ENCODE measurements at regions not wholly inside any gene's neighbourhood (a gene's known extent, or its start where the extent isn't known, plus 50 kb on each side); places are given as distances from the start of the nearest gene placed in this dataset.

- ATAC-seq (no peak), DNase-seq (no peak)
- Mint-ChIP-seq H3K4me1 (ENCODE audit: low read depth) (no peaks in the 10 kb centered on the region), H3K4me3 (no peak overlapping the region), H3K27me3 (peaks cover 16% of the 10 kb centered on the region), H3K9me3 (no peaks in the 10 kb centered on the region), H3K27ac (no peak overlapping the region), H3K36me3 (ENCODE audit: low read depth) (no peaks in the 10 kb centered on the region)
- TF ChIP-seq CTCF (IDR thresholded peaks at IDR 0.05) = no peak
- ChIA-PET POLR2A (interaction anchor here (0.6 kb wide), 1 partner anchor 803 kb away, joined by 3 read pairs; no protein-coding TSS in a partner anchor), CTCF (no interaction called here)
- intact Hi-C loops (cut with micrococcal nuclease) = no loop called here
These were observed 60.5 kb upstream of the GAS1 start for GRCh38 chr9:87007711-87008366.

- no peak overlapping the region for H3K4me3 Mint-ChIP-seq
- no peak for ATAC-seq
- H3K4me1 Mint-ChIP-seq (ENCODE audit: low read depth) = no peaks in the 10 kb centered on the region
- H3K27me3 Mint-ChIP-seq = peaks cover 11% of the 10 kb centered on the region
- no peak for DNase-seq
- H3K36me3 Mint-ChIP-seq (ENCODE audit: low read depth) = no peaks in the 10 kb centered on the region
- ChIA-PET CTCF (no interaction called here), POLR2A (no interaction called here)
- no peak for TF ChIP-seq CTCF (IDR thresholded peaks at IDR 0.05)
- intact Hi-C loops (cut with micrococcal nuclease) = no loop called here
- H3K27ac Mint-ChIP-seq = no peak overlapping the region
- H3K9me3 Mint-ChIP-seq = no peaks in the 10 kb centered on the region
These were observed 61.4 kb upstream of the GAS1 start for GRCh38 chr9:87008667-87009066.

GRCh38 chr9:87010626-87011025 is 63.3 kb upstream of the GAS1 start:
- no peak for TF ChIP-seq CTCF (IDR thresholded peaks at IDR 0.05)
- no peaks in the 10 kb centered on the region for H3K4me1 Mint-ChIP-seq (ENCODE audit: low read depth)
- no peak for ATAC-seq
- intact Hi-C loops (cut with micrococcal nuclease) = no loop called here
- H3K4me3 Mint-ChIP-seq = no peak overlapping the region
- no peaks in the 10 kb centered on the region for H3K36me3 Mint-ChIP-seq (ENCODE audit: low read depth)
- DNase-seq = no peak
- CTCF ChIA-PET = no interaction called here
- peaks cover 5% of the 10 kb centered on the region for H3K27me3 Mint-ChIP-seq
- H3K27ac Mint-ChIP-seq = no peak overlapping the region
- H3K9me3 Mint-ChIP-seq = no peaks in the 10 kb centered on the region
- POLR2A ChIA-PET = no interaction called here

- ATAC-seq (no peak), DNase-seq (no peak)
- POLR2A ChIA-PET = no interaction called here
- Mint-ChIP-seq H3K27ac (no peak overlapping the region), H3K27me3 (peaks cover 7% of the 10 kb centered on the region), H3K4me1 (ENCODE audit: low read depth) (no peaks in the 10 kb centered on the region), H3K9me3 (no peaks in the 10 kb centered on the region), H3K36me3 (ENCODE audit: low read depth) (no peaks in the 10 kb centered on the region), H3K4me3 (no peak overlapping the region)
- intact Hi-C loops (cut with micrococcal nuclease) = no loop called here
- TF ChIP-seq CTCF (IDR thresholded peaks at IDR 0.05) = no peak
- CTCF ChIA-PET = no interaction called here
These were observed 64.2 kb upstream of the GAS1 start for GRCh38 chr9:87011551-87011950.

GRCh38 chr9:87013490-87013889 is 66.2 kb upstream of the GAS1 start:
- CTCF ChIA-PET = no interaction called here
- Mint-ChIP-seq H3K27ac (no peak overlapping the region), H3K36me3 (ENCODE audit: low read depth) (no peaks in the 10 kb centered on the region), H3K27me3 (peaks cover 11% of the 10 kb centered on the region), H3K4me3 (no peak overlapping the region), H3K9me3 (no peaks in the 10 kb centered on the region), H3K4me1 (ENCODE audit: low read depth) (no peaks in the 10 kb centered on the region)
- no peak for DNase-seq
- ATAC-seq = no peak
- intact Hi-C loops (cut with micrococcal nuclease) = no loop called here
- POLR2A ChIA-PET = no interaction called here
- no peak for TF ChIP-seq CTCF (IDR thresholded peaks at IDR 0.05)

Measured in activated CD8-positive, alpha-beta T cell treated with anti-CD3 and anti-CD28 coated beads for 36 hours (primary cell).